HG02759 (cell line): ENCODE measurements at regions not wholly inside any gene's neighbourhood (a gene's known extent, or its start where the extent isn't known, plus 50 kb on each side); places are given as distances from the start of the nearest gene placed in this dataset.
"Not testable (repeated sequence)": the region's sequence is repeated elsewhere in the genome, so short reads cannot be mapped to it uniquely, and the experiment has no call there.

Source experiments
- ATAC-seq: cut with Tn5 transposase; IDR thresholded peaks from one replicate; pipeline ENCODE4 v1.9.1; 2021; ENCODE audit warnings: mild to moderate bottlenecking, moderate library complexity; ENCODE audit not compliant: unreplicated experiment

- no peak for ATAC-seq
Measured at GRCh38 chr1:201636510-201636971, 97.6 kb downstream of the NAV1 start.

DNA sequence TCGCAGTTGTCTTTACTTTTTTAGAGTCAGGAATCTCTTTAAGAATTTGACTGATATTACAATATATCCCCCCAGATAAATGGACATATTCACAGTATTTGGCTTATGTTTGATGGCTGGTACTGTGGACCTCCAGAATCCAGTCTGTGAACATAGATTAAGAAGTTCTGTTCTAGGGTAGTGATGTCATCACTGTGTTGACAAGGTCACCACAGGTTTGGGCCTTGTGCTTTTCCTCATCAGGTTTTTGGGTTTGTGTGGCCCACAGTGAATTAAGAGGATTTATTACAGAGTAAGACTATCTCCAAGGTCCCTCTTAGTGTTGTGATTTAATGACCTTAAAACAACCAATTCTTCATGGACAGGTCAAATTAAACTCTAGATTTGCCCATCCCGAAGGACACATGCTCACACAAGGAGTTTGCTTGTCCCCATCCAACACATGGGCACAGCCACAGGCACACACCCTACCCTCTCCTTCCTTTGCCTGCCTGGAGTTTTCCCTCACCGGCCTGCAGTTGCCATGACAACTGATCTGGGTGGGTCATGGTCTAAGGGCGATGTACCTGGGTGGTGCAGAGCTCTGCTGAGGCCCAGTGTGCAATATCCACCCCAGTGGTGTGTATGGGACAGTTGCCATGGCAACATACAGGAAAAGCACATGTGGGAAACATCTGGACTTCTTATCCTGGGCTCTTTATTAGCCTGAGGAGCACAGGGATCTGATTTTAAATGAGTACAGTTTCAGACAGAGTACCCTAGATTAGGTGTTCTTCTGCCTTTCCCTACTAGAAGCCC, 98.6 kb downstream of the NAV1 start:
- no peak for ATAC-seq

DNA sequence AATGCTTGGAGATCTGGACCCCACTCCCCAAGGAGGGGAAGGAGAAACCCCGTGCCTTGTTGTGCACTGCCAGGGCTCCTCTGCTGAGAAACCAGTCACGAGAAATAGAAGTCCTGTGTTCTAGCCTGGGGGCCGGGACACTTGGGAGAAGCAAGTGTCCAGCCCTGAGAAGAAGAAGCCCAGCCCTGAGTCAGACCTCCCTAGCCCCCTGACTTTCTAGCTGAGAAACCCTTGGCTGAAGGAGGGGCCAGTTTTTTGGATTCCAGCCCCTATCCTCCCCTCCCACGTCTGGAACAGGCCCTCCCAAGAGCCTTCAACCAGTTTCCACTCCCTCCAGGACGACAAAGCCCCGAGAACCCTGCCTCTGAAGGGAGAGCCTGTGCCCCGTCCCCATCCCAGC, 100.5 kb downstream of the NAV1 start:
- ATAC-seq, result no peak

GRCh38 chr1:201639826-201640225, 100.9 kb downstream of the NAV1 start:
- no peak for ATAC-seq

- ATAC-seq, result no peak
Measured at GRCh38 chr1:201640624-201641023, 101.7 kb downstream of the NAV1 start.

- no peak for ATAC-seq
Measured at GRCh38 chr1:201641524-201642253, 102.8 kb downstream of the NAV1 start.

DNA sequence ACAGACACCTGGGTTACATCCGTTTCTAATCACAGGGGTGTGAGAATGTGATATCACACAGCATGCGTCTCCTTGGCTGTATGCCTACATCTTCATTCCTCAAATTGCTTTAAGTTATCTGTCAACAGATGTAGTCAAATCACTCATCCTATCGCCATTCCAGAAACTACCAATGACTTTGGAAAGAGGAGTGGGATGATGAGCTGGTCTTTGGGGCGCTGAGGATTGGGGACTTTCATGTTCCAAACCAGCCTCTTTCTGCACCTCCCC, 104.8 kb downstream of the NAV1 start:
- ATAC-seq, result no peak

GRCh38 chr1:201644197-201644596, 105.3 kb downstream of the NAV1 start:
- ATAC-seq, result no peak

DNA sequence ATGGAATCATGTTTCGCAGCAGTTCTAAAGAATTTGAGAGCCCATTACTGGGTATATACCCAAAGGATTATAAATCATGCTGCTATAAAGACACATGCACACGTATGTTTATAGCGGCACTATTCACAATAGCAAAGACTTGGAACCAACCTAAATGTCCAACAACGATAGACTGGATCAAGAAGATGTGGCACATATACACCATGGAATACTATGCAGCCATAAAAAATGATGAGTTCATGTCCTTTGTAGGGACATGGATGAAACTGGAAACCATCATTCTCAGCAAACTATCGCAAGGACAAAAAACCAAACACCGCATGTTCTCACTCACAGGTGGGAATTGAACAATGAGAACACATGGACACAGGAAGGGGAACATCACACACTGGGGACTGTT, 106.1 kb downstream of the NAV1 start:
- not testable (repeated sequence) for ATAC-seq

GRCh38 chr1:201645956-201646355, 107.0 kb downstream of the NAV1 start:
- no peak for ATAC-seq

GRCh38 chr1:201646411-201647022, 107.6 kb downstream of the NAV1 start:
- no peak for ATAC-seq

DNA sequence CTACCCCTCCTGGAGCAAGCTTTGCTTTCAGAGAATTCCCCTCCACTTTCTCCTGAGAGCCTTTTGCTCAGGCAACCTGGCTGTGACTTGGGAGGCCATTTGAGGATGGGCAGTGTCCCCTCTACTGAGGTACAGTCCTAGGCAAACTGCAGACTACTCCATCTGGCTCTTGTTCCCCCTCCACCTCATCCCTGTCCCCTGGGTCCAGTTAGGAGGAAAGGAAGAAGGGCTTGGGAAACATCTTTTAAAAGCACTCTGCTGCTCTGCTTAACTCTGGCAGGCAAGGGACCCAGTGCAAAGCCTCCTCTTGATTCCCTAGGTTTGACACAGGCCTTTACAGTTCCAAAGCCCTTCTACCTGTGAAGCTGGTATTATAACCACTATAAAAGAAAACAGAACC, 108.2 kb downstream of the NAV1 start:
- no peak for ATAC-seq

DNA sequence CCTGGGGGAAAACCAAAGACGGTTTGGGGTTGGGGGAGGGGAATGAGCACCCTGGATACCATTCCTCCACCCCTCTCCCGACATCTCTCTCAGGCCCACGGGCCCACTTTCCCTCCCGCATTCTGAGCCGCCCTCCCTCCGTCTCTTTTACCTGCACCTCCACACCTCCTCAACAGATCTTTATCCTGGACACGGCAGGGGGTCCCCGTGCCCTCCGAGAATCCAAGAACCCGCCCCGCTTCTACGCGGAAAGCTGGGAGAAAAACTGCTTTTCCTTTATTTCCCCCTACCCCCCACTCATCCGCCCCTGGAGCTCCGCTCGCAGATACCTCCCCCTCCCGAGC, 108.8 kb downstream of the NAV1 start:
- ATAC-seq, result no peak

DNA sequence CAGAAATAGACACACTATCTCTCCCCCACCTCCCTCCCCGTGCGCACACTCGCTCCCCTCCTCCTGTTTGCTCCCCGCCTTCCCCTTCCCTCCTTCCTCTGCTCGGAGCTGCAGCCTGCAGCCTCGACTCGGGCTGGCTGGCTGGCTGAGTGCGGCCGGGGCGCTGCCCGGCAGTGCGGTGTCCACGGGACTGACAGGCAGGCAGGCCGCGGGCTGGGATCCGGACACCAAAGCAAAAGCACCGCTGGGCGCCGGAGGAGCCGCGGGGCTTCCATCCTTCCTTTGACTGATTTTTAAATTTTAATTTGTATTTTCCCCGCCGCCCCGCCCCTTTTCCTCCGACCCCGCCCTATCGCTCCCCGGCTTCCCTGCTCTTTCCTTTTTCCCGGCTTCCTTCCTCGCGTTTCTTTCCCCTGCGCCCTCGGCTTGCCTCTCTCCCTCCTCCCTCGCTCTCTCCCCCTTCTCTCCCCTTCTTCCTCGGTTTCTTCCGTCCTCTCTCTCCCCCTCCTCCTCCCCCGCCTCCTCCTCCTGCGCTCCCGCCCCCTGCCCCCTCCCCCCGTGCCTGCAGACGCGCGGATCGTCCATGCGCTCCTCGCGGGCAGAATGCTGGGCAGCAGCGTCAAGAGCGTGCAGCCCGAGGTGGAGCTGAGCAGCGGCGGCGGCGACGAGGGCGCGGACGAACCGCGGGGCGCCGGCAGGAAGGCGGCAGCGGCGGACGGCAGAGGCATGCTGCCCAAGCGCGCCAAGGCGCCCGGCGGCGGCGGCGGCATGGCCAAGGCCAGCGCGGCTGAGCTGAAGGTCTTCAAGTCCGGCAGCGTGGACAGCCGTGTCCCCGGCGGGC, 109.4 kb downstream of the NAV1 start:
- no peak for ATAC-seq

DNA sequence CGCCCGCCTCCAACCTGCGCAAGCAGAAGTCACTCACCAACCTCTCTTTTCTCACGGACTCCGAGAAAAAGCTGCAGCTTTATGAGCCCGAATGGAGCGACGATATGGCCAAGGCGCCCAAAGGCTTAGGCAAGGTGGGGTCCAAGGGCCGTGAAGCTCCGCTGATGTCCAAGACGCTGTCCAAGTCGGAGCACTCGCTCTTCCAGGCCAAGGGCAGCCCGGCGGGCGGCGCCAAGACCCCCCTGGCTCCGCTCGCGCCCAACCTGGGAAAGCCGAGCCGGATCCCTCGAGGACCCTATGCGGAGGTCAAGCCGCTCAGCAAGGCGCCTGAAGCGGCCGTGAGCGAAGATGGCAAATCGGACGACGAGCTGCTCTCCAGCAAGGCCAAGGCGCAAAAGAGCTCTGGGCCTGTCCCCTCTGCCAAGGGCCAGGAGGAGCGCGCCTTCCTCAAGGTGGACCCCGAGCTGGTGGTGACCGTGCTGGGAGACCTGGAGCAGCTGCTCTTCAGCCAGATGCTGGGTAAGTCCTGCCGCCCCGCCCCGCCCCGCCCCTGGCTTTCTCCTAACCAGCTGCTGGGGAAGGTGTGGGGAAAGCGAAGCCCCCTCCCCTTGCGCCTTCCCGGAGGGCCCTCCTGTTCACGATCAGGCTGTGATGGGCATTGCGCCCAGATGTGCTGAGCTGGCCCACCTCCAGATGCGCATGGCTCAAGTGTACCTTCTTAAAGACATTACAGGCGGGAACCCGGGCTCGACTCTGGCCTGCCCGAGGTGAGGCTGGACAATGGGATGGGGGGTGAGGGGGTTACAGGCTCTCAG, 110.2 kb downstream of the NAV1 start:
- ATAC-seq, result no peak

GRCh38 chr1:201649761-201650622, 111.1 kb downstream of the NAV1 start:
- no peak for ATAC-seq

DNA sequence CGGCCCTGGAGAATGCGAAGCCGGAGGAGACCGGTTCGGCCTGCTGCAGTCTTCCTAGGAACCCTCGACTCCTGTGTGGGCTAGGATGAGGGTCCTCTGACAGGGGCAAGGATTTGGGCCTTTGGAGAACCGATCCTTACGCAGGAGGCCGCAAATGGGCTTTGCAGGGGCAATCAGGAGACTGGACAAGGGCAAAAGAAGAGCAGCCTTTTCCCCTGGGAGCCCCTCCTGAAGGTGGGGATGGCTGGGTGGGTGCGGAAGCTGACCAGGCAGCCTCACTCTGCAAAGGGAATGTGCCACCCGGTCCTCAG, 111.7 kb downstream of the NAV1 start:
- no peak for ATAC-seq

- ATAC-seq, result no peak
Measured at GRCh38 chr1:201652181-201652580, 113.3 kb downstream of the NAV1 start.

GRCh38 chr1:201653233-201653632, 114.3 kb downstream of the NAV1 start:
- ATAC-seq, result no peak

DNA sequence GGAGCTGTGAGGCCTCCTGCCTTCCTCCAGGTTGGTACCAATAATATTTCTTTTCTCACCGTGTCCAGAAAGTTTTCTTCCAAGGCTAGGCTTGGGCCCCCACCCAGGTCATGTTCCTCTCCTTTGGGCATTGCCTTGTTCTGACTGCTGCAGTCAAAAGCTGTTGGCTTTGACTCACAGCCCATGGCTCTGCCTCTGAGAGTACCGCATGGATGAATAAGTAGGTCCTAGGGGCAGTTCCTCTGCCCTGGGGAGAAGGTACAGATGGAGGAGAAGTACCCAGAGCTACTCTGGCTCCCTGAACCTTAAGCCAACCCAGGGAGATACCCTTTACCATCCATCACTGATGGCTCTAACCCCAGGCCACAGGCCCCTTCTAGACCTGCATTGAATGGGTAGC, 115.0 kb downstream of the NAV1 start:
- ATAC-seq, result no peak
